H1 (cell line): ENCODE measurements at regions not wholly inside any gene's neighbourhood (a gene's known extent, or its start where the extent isn't known, plus 50 kb on each side); places are given as distances from the start of the nearest gene placed in this dataset.

Experiments
- BACH1 ChIP-seq: IDR thresholded peaks from 2 replicates; pipeline ENCODE4 v1.6.1; 2012; ENCODE audit warnings: low read length, improper control_type of control experiment
- BCL11A ChIP-seq, 2 experiments: IDR thresholded peaks; one replicate each; pipeline ENCODE4 v1.6.1; 2011; ENCODE audit warnings: low read depth in 2 of 2, low read length in 2 of 2, mild to moderate bottlenecking in 2 of 2
- BRCA1 ChIP-seq: IDR thresholded peaks from 2 replicates; pipeline ENCODE4 v1.6.1; 2012; ENCODE audit warnings: low read depth, low read length, improper control_type of control experiment
- CHD1 ChIP-seq: IDR thresholded peaks from 2 replicates; pipeline ENCODE4 v1.6.1; 2012; ENCODE audit warnings: low read depth, low read length, improper control_type of control experiment
- CHD7 ChIP-seq: fragments of 300-600 bp; sonication (generic); IDR thresholded peaks from 2 replicates; pipeline ENCODE4 v1.7.1; 2012; ENCODE audit warnings: low read length, moderate library complexity, mild to moderate bottlenecking, inconsistent platforms; ENCODE audit not compliant: insufficient replicate concordance
- HDAC6 ChIP-seq: IDR thresholded peaks from one replicate; pipeline ENCODE4 v1.7.1; 2012; ENCODE audit warnings: low read depth, mild to moderate bottlenecking, inconsistent platforms, low read length, moderate library complexity
- RBBP5 ChIP-seq: IDR thresholded peaks from 2 replicates; pipeline ENCODE4 v1.7.1; 2012; ENCODE audit warnings: low read depth, mild to moderate bottlenecking, inconsistent platforms, low read length, moderate library complexity, borderline replicate concordance
- RXRA ChIP-seq: IDR thresholded peaks from 2 replicates; pipeline ENCODE4 v1.6.1; 2011; ENCODE audit warnings: low read depth, mild to moderate bottlenecking, low read length, moderate library complexity; ENCODE audit not compliant: insufficient read depth
- SRF ChIP-seq: IDR thresholded peaks from 2 replicates; pipeline ENCODE4 v1.6.1; 2011; ENCODE audit warnings: mild to moderate bottlenecking, low read depth, low read length, moderate library complexity
- TCF12 ChIP-seq: IDR thresholded peaks from 2 replicates; pipeline ENCODE4 v1.6.1; 2011; ENCODE audit warnings: low read depth, mild to moderate bottlenecking, low read length

- TF ChIP-seq CHD7 (no peak), RXRA (no peak), BCL11A (IDR thresholded peaks at IDR 0.05; ENCODE audit: low read depth in 2 of 2, low read length in 2 of 2) (no peak), BRCA1 (no peak), TCF12 (no peak), HDAC6 (no peak), SRF (no peak), BACH1 (no peak), CHD1 (no peak), RBBP5 (no peak)
Measured at GRCh38 chr6:23412770-23413169, 713.2 kb upstream of the NRSN1 start (continued).
